Keratinocyte (primary cell): ENCODE measurements at regions not wholly inside any gene's neighbourhood (a gene's known extent, or its start where the extent isn't known, plus 50 kb on each side); places are given as distances from the start of the nearest gene placed in this dataset.

Source experiments
- DNase-seq: peaks from one replicate; pipeline ENCODE4 v3.0.0-alpha.2; 2011; ENCODE audit warnings: low read depth, missing footprints, low spot score
- FAIRE-seq: peaks from 2 replicates; lab custom pipeline; 2011; peaks lifted over from hg19 to GRCh38; lab: Jason Lieb, UNC
- H2AFZ ChIP-seq: 2 replicates; pipeline ENCODE4 v1.6.0; 2012; ENCODE audit warnings: low read length, control low read depth, inconsistent platforms; ENCODE audit not compliant: control insufficient read depth
- H3K27ac ChIP-seq: 2 replicates; pipeline ENCODE4 v1.5.1; 2011; ENCODE audit warnings: low read length; ENCODE audit not compliant: control insufficient read depth, insufficient read depth
- H3K27me3 ChIP-seq: 3 replicates; pipeline ENCODE4 v1.6.0; 2011; ENCODE audit warnings: low read length; ENCODE audit not compliant: control insufficient read depth, insufficient read depth; ENCODE audit errors: extremely low read depth
- H3K36me3 ChIP-seq, 2 experiments: 2 replicates in 1 of 2; 3 replicates in 1 of 2; pipeline ENCODE4 v1.5.1; 2011; ENCODE audit warnings: low read length in 2 of 2, mild to moderate bottlenecking in 1 of 2; ENCODE audit not compliant: control insufficient read depth in 2 of 2, insufficient read depth in 2 of 2; ENCODE audit errors: extremely low read depth in 1 of 2
- H3K4me1 ChIP-seq: 3 replicates; pipeline ENCODE4 v1.5.1; 2011; ENCODE audit warnings: low read length; ENCODE audit not compliant: control insufficient read depth, insufficient read depth; ENCODE audit errors: extremely low read depth
- H3K4me2 ChIP-seq: 3 replicates; pipeline ENCODE4 v1.6.0; 2011; ENCODE audit warnings: low read depth, low read length; ENCODE audit not compliant: control insufficient read depth, insufficient read depth; ENCODE audit errors: extremely low read depth
- H3K4me3 ChIP-seq, 3 experiments: fragments of 200-600 bp in 1 of 3; sonication (generic) in 1 of 3; 2 replicates in 2 of 3; 3 replicates in 1 of 3; pipeline ENCODE4 v1.5.1; 2011 to 2016; ENCODE audit warnings: low read length in 3 of 3, mild to moderate bottlenecking in 3 of 3, control low read depth in 2 of 3, inconsistent platforms in 1 of 3, low read depth in 1 of 3, mixed read lengths in 1 of 3, mixed run types in 1 of 3, moderate library complexity in 1 of 3; ENCODE audit not compliant: control insufficient read depth in 2 of 3, insufficient read depth in 2 of 3; ENCODE audit errors: extremely low read depth in 1 of 3
- H3K79me2 ChIP-seq: 2 replicates; pipeline ENCODE4 v1.6.0; 2012; ENCODE audit warnings: low read length; ENCODE audit not compliant: control insufficient read depth, insufficient read depth
- H3K9ac ChIP-seq: 3 replicates; pipeline ENCODE4 v1.6.0; 2011; ENCODE audit warnings: low read length; ENCODE audit not compliant: control insufficient read depth, insufficient read depth; ENCODE audit errors: extremely low read depth
- H3K9me1 ChIP-seq: 3 replicates; pipeline ENCODE4 v1.6.0; 2011; ENCODE audit warnings: low read length; ENCODE audit not compliant: control insufficient read depth, insufficient read depth; ENCODE audit errors: extremely low read depth
- H3K9me3 ChIP-seq: 2 replicates; pipeline ENCODE4 v1.5.1; 2012; ENCODE audit warnings: low read depth, low read length; ENCODE audit not compliant: control insufficient read depth
- H4K20me1 ChIP-seq: 3 replicates; pipeline ENCODE4 v1.6.0; 2011; ENCODE audit warnings: low read length; ENCODE audit not compliant: control insufficient read depth, insufficient read depth; ENCODE audit errors: extremely low read depth
- EZH2 ChIP-seq: IDR thresholded peaks from one replicate; pipeline ENCODE4 v1.6.1; 2012; ENCODE audit warnings: inconsistent platforms, mild to moderate bottlenecking, low read length, moderate library complexity
- dilution Hi-C: fragments of 300-500 bp; cut with MboI; formaldehyde crosslinking; loops from one replicate; pipeline ENCODE4 v1.7.0; 2020; ENCODE audit warnings: low sequenced_read_pairs; ENCODE audit not compliant: extremely low pct_ligation_motif_present
- TF ChIP-seq, protein P1 (sequence below), 3 experiments: IDR thresholded peaks in 1 of 3; conservative IDR thresholded peaks in 1 of 3; optimal IDR thresholded peaks in 1 of 3; 2 replicates in 2 of 3; 3 replicates in 1 of 3; pipeline versions ENCODE3 to v1.5.1; 2011; ENCODE audit warnings: low read length in 3 of 3, mild to moderate bottlenecking in 3 of 3, moderate library complexity in 2 of 3, control low read depth in 1 of 3, inconsistent platforms in 1 of 3; ENCODE audit not compliant: insufficient read depth in 2 of 3; ENCODE audit errors: extremely low read depth in 1 of 3

DNA sequence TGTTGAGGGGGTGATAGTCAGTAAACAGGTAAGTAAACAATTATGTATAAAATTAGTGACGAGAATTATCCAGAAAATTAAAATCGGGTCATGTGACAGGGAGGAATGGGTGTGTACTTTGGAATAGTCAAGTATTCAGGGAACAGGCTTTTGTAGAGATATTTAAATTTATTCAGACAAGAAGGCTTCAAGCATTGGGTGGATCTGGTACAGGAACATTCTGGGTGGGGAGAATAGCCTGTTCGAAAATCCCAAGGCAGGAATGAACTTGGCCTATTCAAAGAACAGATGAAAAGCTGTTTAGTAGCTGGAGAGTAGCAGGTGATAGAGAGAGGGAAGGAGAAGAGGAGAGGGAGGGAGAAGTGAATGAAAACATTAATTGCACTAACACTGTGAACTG, 448.9 kb upstream of the FZD8 start:
- dilution Hi-C loops: no loop called here
- Histone ChIP-seq H4K20me1 (no peaks in the 10 kb centered on the region), H3K79me2 (no peaks in the 10 kb centered on the region), H3K4me1 (no peaks in the 10 kb centered on the region), H3K27ac (no peak overlapping the region), H2AFZ (no peak overlapping the region), H3K9me1 (no peaks in the 10 kb centered on the region), H3K27me3 (no peaks in the 10 kb centered on the region), H3K9me3 (no peaks in the 10 kb centered on the region), H3K4me2 (no peak overlapping the region), H3K36me3 (no peaks in the 10 kb centered on the region), H3K9ac (no peak overlapping the region), H3K4me3 (no peak overlapping the region)
- TF ChIP-seq EZH2: no peak
- TF ChIP-seq, protein P1, sequence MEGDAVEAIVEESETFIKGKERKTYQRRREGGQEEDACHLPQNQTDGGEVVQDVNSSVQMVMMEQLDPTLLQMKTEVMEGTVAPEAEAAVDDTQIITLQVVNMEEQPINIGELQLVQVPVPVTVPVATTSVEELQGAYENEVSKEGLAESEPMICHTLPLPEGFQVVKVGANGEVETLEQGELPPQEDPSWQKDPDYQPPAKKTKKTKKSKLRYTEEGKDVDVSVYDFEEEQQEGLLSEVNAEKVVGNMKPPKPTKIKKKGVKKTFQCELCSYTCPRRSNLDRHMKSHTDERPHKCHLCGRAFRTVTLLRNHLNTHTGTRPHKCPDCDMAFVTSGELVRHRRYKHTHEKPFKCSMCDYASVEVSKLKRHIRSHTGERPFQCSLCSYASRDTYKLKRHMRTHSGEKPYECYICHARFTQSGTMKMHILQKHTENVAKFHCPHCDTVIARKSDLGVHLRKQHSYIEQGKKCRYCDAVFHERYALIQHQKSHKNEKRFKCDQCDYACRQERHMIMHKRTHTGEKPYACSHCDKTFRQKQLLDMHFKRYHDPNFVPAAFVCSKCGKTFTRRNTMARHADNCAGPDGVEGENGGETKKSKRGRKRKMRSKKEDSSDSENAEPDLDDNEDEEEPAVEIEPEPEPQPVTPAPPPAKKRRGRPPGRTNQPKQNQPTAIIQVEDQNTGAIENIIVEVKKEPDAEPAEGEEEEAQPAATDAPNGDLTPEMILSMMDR (optimal IDR thresholded peaks at IDR 0.05 in 1 of 3, IDR thresholded peaks at IDR 0.05 in 1 of 3, conservative IDR thresholded peaks at IDR 0.05 in 1 of 3; ENCODE audit: extremely low read depth in 1 of 3, insufficient read depth in 2 of 3, low read length in 3 of 3): no peak
- DNase-seq (no peak), FAIRE-seq (no peak)

GRCh38 chr10:36089790-36090440, 447.8 kb upstream of the FZD8 start:
- Histone ChIP-seq H3K79me2 (no peaks in the 10 kb centered on the region), H3K27me3 (no peaks in the 10 kb centered on the region), H3K27ac (no peak overlapping the region), H4K20me1 (no peaks in the 10 kb centered on the region), H2AFZ (no peak overlapping the region), H3K9ac (no peak overlapping the region), H3K4me1 (no peaks in the 10 kb centered on the region), H3K9me1 (no peaks in the 10 kb centered on the region), H3K9me3 (no peaks in the 10 kb centered on the region), H3K4me3 (no peak overlapping the region), H3K36me3 (no peaks in the 10 kb centered on the region), H3K4me2 (no peak overlapping the region)
- DNase-seq (no peak), FAIRE-seq (no peak)
- dilution Hi-C loops: no loop called here
- TF ChIP-seq EZH2: no peak
- TF ChIP-seq, protein P1 (optimal IDR thresholded peaks at IDR 0.05 in 1 of 3, IDR thresholded peaks at IDR 0.05 in 1 of 3, conservative IDR thresholded peaks at IDR 0.05 in 1 of 3; ENCODE audit: extremely low read depth in 1 of 3, insufficient read depth in 2 of 3, low read length in 3 of 3): no peak
